ENCODE measurements at regions not wholly inside any gene's neighbourhood (a gene's known extent, or its start where the extent isn't known, plus 50 kb on each side); places are given as distances from the start of the nearest gene placed in this dataset.

DNA sequence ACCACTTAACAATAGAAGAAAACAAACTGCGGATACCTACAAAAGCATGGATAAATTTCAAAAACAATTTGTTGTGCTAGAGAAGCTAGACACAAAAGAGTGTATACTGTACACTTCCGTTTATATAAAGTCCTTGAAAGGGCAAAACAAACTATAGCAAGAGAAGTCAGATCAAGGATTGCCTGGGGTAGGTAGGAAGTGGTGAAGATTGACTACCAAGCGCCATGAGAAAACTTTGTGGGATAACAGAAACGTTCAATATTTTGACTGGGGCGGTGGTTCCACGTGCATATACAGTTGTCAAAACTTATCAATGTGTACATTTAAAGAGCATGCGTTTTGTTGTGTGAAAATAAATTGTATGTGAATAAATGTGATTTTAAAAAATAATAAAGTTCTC, 55.6 kb upstream of the CCL2 start:
- Histone ChIP-seq H3K9me3 (no peaks in the 10 kb centered on the region), H3K4me3 (replicated peaks in 1 of 3) (no peak overlapping the region), H3K36me3 (no peaks in the 10 kb centered on the region), H3K27ac (no peak overlapping the region), H3K27me3 (no peaks in the 10 kb centered on the region), H3K4me1 (peaks cover 0 to 3% of the 10 kb centered on the region in 2 donors)
- TF ChIP-seq, protein P1, sequence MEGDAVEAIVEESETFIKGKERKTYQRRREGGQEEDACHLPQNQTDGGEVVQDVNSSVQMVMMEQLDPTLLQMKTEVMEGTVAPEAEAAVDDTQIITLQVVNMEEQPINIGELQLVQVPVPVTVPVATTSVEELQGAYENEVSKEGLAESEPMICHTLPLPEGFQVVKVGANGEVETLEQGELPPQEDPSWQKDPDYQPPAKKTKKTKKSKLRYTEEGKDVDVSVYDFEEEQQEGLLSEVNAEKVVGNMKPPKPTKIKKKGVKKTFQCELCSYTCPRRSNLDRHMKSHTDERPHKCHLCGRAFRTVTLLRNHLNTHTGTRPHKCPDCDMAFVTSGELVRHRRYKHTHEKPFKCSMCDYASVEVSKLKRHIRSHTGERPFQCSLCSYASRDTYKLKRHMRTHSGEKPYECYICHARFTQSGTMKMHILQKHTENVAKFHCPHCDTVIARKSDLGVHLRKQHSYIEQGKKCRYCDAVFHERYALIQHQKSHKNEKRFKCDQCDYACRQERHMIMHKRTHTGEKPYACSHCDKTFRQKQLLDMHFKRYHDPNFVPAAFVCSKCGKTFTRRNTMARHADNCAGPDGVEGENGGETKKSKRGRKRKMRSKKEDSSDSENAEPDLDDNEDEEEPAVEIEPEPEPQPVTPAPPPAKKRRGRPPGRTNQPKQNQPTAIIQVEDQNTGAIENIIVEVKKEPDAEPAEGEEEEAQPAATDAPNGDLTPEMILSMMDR (IDR thresholded peaks at IDR 0.05), result no peak
- no peak for TF ChIP-seq POLR2A (IDR thresholded peaks at IDR 0.05)
- WGBS, 2 donors, result 27 to 36% methylated on average over 7 of the region's 7 CpGs
- DNase-seq, result no peak
- intact Hi-C loops (cut with DNase I), result loop anchor here (2.0 kb wide), 1 partner anchor 163 kb away; the partner anchor contains the start of gene CCL1

DNA sequence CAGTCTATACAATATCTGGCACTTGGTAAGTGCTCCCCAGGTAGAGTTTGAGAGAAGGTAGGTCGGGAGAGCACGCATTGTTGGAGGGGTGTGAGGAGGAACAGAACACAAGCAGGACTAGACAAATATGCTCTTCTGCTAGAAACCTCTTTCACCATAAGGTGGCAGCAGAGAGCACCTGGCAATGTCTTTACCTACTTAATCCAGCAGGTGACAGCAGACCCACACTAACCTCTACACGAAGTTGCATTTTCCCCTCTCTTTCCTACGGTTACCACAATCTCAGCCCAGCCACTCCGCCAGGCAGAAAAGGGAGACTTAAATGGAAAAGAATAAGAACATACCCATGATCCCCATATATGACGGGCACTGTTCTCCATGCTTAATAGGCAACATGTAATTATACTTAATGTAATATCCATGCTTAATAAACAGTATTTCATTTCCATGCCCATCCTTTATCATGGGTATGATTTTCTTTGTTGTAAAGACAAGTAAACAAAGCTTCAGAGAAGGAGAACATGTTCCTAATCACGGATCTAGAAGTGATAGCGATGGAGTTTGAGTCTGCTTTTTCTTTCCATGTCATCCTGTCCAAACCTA, 55.1 kb upstream of the CCL2 start:
- Histone ChIP-seq H3K27me3 (no peaks in the 10 kb centered on the region), H3K36me3 (no peaks in the 10 kb centered on the region), H3K9me3 (no peaks in the 10 kb centered on the region), H3K4me1 (peaks cover 0 to 3% of the 10 kb centered on the region in 2 donors), H3K4me3 (replicated peaks in 1 of 3) (no peak overlapping the region), H3K27ac (no peak overlapping the region)
- TF ChIP-seq, protein P1 (IDR thresholded peaks at IDR 0.05), result peak; percentile 99 to 100 (median 100)
- no peak for TF ChIP-seq POLR2A (IDR thresholded peaks at IDR 0.05)
- DNase-seq, result peak; percentile 76 to 78
- 17 to 18% methylated on average over 8 of the region's 8 CpGs for WGBS, 2 donors
- intact Hi-C loops (cut with DNase I), result loop anchor here (2.0 kb wide), 1 partner anchor 163 kb away; the partner anchor contains the start of gene CCL1

DNA sequence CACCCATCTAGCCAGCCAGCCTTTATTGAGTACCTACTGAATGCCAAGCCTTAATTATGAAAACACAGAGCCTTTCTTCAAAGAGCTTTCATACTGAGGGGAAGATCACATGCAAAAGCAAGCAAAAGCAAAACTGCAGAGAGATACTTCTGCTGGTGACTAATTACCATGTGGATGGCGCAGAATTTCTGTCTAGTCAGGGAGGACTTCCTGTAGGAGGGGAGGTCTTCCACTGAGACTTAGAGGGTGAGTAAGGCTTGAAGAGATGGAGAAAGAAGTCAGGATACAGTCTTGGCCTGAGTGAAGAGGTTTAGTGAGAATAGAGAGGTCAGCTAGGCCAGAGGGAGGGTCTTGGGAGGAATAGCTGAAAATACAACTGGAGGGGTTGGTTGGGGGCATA, 53.9 kb upstream of the CCL2 start:
- Histone ChIP-seq H3K27me3 (no peaks in the 10 kb centered on the region), H3K27ac (no peak overlapping the region), H3K36me3 (no peaks in the 10 kb centered on the region), H3K4me1 (peaks cover 0 to 3% of the 10 kb centered on the region in 2 donors), H3K4me3 (replicated peaks in 1 of 3) (no peak overlapping the region), H3K9me3 (no peaks in the 10 kb centered on the region)
- WGBS, 2 donors, result 82 to 93% methylated on average over 1 of the region's 1 CpG
- intact Hi-C loops (cut with DNase I), result no loop called here
- TF ChIP-seq, protein P1 (IDR thresholded peaks at IDR 0.05), result no peak
- DNase-seq, result no peak

DNA sequence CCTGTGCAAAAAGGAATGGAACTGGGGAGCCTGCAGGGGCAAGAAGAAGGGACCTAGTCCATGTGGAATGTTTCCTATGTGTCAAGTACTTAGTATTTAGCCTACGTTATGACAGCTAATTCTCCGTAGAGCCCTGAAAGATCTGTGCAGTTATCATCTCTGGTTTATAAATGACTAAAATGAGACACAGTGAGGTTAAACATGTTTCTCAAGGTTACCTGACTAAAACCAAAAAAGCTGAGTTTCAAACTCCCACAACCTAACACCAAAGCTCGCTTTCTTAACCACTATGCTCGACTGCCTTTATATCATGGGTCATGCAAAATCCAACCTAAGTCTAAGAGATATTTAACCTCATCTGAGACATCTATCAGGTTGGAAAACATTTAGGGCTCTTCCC, 53.3 kb upstream of the CCL2 start:
- no peak for DNase-seq
- no peaks in the 10 kb centered on the region for H3K9me3 ChIP-seq
- H3K36me3 ChIP-seq, result no peaks in the 10 kb centered on the region
- no peak for TF ChIP-seq POLR2A (IDR thresholded peaks at IDR 0.05)
- TF ChIP-seq, protein P1 (IDR thresholded peaks at IDR 0.05), result no peak
- WGBS, 2 donors, result 87 to 96% methylated on average over 4 of the region's 4 CpGs
- intact Hi-C loops (cut with DNase I), result no loop called here
- H3K27me3 ChIP-seq, result no peaks in the 10 kb centered on the region
- H3K27ac ChIP-seq, result no peak overlapping the region
- H3K4me3 ChIP-seq (replicated peaks in 1 of 3), result no peak overlapping the region
- H3K4me1 ChIP-seq, result peaks cover 0 to 3% of the 10 kb centered on the region in 2 donors

DNA sequence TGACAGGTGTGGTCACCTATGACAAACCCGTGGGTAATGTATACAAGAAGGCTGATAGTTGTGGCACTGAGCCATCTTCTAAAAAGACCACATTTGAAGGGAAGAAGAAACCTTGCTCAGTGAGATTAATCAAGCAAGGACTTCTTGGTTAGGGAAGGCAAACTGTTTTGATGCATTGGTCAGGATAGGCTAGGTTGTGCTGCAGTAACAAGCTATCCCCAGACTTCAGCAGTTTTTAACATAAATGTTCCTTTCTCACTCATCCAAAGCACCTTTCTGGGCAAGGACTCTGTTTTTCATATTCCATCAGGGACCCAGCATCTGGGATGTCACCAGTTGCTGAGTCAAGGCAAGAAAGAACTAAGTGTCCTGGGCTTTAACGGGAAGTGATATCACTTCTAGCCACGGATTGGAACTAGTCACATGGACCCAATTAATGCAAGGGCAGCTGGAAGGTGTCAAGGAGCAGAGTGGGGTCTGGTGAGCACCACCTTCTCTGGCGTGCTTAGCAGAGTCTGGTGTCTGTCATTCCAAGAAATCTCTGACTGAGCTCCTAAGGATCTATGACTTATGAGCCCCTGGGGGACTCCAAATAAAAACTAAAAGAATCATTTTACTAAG, 52.0 kb upstream of the CCL2 start:
- intact Hi-C loops (cut with DNase I), result no loop called here
- no peak overlapping the region for H3K4me3 ChIP-seq (replicated peaks in 1 of 3)
- WGBS, 2 donors, result 74 to 85% methylated on average over 4 of the region's 4 CpGs

More for the DNA sequence above, 52.0 kb upstream of the CCL2 start:
- H3K9me3 ChIP-seq, result no peaks in the 10 kb centered on the region
- no peaks in the 10 kb centered on the region for H3K36me3 ChIP-seq
- no peak for DNase-seq
- H3K4me1 ChIP-seq, result peaks cover 0 to 3% of the 10 kb centered on the region in 2 donors
- no peaks in the 10 kb centered on the region for H3K27me3 ChIP-seq
- TF ChIP-seq, protein P1 (IDR thresholded peaks at IDR 0.05), result no peak
- H3K27ac ChIP-seq, result no peak overlapping the region
